ENCODE measurements at regions not wholly inside any gene's neighbourhood (a gene's known extent, or its start where the extent isn't known, plus 50 kb on each side); places are given as distances from the start of the nearest gene placed in this dataset.
"Not testable (repeated sequence)": the region's sequence is repeated elsewhere in the genome, so short reads cannot be mapped to it uniquely, and the experiment has no call there.

DNA sequence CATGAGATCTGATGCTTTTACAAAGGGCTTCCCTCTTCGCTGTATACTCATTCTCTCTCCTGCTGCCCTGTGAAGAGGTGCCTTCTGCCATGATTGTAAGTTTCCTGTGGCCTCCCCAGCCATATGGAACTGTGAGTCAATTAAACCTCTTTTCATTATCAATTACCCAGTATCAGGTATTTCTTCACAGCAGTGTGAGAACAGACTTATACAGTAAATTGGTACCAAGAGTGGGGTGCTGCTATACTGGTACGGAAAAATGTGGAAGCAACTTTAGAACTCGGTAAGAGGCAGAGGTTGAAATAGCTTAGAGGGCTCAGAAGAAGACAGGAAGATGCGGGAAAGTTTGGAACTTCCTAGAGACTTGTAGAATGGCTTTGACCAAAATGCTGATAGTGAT is 58.7 kb upstream of the ENPP6 start:
- H3K9me3 ChIP-seq (ENCODE audit: low read length); H3K27ac ChIP-seq (ENCODE audit: low read depth, low read length); H3K4me3 ChIP-seq (ENCODE audit: low read depth in 1 of 2, low read length in 2 of 2); H3K4me1 ChIP-seq (ENCODE audit: insufficient read depth, low read length); H3K27me3 ChIP-seq (ENCODE audit: control insufficient read depth in 1 of 2, insufficient read depth in 2 of 2, low read length in 2 of 2); H3K36me3 ChIP-seq (ENCODE audit: insufficient read depth, low read length); H3K9ac ChIP-seq (ENCODE audit: low read length): not testable (repeated sequence)

DNA sequence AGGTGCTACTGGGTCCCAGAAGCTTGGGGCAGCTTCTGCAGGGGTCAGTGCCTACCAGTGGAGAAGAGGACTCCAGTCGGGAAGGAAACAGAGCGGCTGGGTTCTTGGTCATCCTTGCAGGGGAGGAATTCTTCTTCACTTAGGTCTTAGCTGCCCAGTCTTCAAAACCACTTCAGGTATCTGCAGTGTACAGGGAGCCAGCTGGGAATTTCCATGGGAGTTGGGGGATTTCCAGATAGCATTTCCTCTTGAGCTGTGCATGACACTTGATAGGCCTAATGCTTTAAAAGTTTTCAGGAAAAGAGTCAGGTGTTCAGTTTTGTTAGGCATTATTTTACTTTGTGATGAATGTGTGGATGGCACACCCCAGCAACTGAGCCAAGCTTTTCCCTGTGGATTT is 58.1 kb upstream of the ENPP6 start:
- H3K4me3 ChIP-seq (ENCODE audit: low read depth in 1 of 2, low read length in 2 of 2): no peak overlapping the region
- H3K27ac ChIP-seq (ENCODE audit: low read depth, low read length): no peak overlapping the region
- no peak overlapping the region for H3K9ac ChIP-seq (ENCODE audit: low read length)
- H3K4me1 ChIP-seq (ENCODE audit: insufficient read depth, low read length): no peaks in the 10 kb centered on the region
- H3K9me3 ChIP-seq (ENCODE audit: low read length): no peaks in the 10 kb centered on the region
- no peaks in the 10 kb centered on the region for H3K36me3 ChIP-seq (ENCODE audit: insufficient read depth, low read length)
- no peaks in the 10 kb centered on the region for H3K27me3 ChIP-seq (ENCODE audit: control insufficient read depth in 1 of 2, insufficient read depth in 2 of 2, low read length in 2 of 2)

DNA sequence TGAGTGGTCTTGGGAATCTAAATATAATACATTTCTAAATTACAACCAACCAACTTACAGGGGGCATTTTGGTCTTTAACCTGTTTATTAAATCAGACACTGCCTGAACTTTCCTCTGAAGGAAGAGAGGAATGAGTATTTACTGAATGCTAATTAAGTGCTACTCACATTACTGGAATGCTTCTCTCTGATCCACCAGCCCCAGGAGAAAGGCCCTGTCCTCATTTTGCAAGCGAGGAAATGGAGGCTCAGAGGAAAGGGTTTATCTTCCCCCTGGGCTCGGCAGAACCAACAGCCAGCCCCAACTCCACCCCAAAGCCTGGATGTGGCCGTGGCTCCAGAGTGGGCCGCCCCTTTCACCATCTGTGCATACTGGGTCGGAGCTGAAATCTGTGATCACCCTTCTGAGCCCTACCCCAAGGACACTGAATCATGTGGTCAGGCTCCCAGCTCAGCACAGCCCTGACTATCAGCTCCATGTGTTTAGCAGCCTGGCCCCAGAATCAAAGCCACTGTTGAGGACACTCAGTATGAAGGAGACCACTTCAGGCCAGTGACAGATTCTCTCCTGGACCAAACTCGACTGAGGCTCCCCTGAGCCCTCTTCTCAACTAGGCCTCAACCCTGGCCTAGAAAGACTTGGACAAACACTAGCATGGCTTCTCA is 56.7 kb upstream of the ENPP6 start:
- Histone ChIP-seq H3K27ac (ENCODE audit: low read depth, low read length) (no peak overlapping the region), H3K9ac (ENCODE audit: low read length) (no peak overlapping the region), H3K9me3 (ENCODE audit: low read length) (no peaks in the 10 kb centered on the region)

DNA sequence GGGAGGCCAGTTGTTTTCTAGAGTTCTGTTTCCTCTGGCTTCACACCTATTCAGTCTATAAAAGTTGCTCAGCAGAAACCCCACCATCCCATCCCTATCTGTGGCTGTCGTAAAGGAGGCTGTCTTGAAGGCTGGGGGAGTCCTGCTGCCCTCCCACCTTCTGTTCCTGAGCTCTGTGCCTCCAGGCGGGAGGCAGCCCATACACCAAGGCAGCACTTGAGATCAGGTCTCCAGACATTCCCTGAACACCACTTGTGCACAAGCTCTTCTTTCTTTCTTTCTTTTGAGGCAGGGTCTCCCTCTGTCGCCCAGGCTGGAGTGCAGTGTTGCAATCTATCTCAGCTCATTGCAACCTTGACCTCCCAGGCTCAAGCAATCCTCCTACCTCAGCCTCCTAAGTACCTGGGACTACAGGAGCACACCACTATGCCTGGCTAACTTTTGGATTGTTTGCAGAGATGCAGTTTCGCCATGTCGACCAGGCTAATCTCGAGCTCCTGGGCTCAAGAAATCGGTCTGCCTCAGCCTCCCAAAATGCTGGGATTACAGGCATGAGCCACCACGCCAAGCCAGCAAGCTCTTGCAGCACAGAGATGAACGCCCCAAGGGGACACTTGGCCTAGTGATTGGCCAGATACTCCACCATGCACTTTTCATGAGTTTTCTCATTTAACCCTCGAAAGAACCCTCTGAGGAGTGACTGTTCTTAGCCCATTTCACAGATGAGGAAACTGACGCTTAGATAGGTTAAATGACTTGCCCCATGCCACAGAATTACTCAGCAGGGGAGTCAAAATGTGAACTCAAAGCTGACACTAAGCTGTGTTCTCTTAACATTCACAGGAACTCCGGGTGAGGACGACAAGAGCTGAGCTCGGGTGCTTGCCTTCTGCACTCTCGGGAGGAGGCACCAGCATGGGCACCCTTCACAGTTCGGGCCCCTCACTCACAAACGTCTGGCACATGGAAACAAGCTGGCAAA is 55.8 kb upstream of the ENPP6 start:
- Histone ChIP-seq H3K4me3 (ENCODE audit: low read depth in 1 of 2, low read length in 2 of 2) (no peak overlapping the region), H3K27ac (ENCODE audit: low read depth, low read length) (no peak overlapping the region), H3K36me3 (ENCODE audit: insufficient read depth, low read length) (no peaks in the 10 kb centered on the region), H3K9me3 (ENCODE audit: low read length) (no peaks in the 10 kb centered on the region), H3K27me3 (ENCODE audit: control insufficient read depth in 1 of 2, insufficient read depth in 2 of 2, low read length in 2 of 2) (no peaks in the 10 kb centered on the region), H3K9ac (ENCODE audit: low read length) (no peak overlapping the region), H3K4me1 (ENCODE audit: insufficient read depth, low read length) (no peaks in the 10 kb centered on the region)

More for the DNA sequence above, 56.7 kb upstream of the ENPP6 start:
- Histone ChIP-seq H3K4me1 (ENCODE audit: insufficient read depth, low read length) (no peaks in the 10 kb centered on the region), H3K4me3 (ENCODE audit: low read depth in 1 of 2, low read length in 2 of 2) (no peak overlapping the region), H3K36me3 (ENCODE audit: insufficient read depth, low read length) (no peaks in the 10 kb centered on the region), H3K27me3 (ENCODE audit: control insufficient read depth in 1 of 2, insufficient read depth in 2 of 2, low read length in 2 of 2) (no peaks in the 10 kb centered on the region)

DNA sequence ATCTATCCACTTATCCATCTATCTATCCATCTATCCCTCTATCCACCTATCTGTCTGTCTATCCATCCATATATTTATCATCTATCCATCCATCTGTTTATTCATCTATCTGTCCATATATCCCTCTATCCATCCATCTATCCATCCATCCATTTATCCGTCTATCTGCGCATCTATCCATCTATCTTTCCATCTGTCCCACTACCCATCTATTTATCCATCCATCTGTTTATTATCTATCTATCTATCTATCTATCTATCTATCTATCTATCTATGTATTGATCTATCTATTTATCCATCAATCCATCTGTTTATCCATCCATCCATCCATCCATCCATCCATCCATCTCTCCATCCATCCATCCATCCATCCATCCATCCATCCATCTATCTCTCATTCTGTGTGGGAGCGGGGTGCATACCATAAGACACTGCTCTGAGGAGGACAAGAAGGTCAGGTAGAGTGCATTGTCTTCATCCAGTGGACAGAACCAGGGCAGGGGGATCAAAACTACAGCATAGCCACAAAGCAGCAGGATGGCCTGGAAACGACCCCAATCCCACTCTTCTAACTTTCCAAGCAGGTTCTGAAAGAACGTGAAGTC is 53.2 kb upstream of the ENPP6 start:
- Histone ChIP-seq H3K36me3 (ENCODE audit: insufficient read depth, low read length) (no peaks in the 10 kb centered on the region), H3K4me3 (ENCODE audit: low read depth in 1 of 2, low read length in 2 of 2) (no peak overlapping the region), H3K27ac (ENCODE audit: low read depth, low read length) (no peak overlapping the region), H3K27me3 (ENCODE audit: control insufficient read depth in 1 of 2, insufficient read depth in 2 of 2, low read length in 2 of 2) (no peaks in the 10 kb centered on the region), H3K9me3 (ENCODE audit: low read length) (no peaks in the 10 kb centered on the region), H3K4me1 (ENCODE audit: insufficient read depth, low read length) (no peaks in the 10 kb centered on the region), H3K9ac (ENCODE audit: low read length) (no peak overlapping the region)

DNA sequence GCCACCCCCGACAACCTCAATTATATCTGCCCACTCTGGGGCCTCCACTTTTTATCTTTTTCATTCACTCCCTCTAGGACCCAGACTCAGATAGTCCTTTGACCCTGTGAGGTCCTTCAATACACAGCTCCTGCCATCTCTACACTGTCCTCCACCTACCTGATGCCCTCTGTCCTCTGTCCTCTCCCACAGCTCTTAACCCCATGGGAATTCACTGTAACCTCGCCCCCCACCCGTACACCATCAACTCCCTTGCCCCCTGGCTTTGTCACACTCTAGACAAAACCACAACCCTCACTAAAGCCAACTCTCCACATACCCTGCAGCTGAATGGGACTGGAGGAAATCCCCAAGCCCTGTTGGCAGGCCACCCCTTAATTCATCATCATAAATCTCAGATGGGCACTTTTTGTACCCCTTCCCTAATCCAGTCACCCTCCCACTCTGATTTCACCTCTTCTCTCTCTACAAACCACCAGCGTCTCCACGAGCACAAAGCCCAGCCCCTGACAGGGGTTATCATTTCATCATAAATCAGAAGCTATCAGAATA is 52.3 kb upstream of the ENPP6 start:
- Histone ChIP-seq H3K4me1 (ENCODE audit: insufficient read depth, low read length) (no peaks in the 10 kb centered on the region), H3K4me3 (ENCODE audit: low read depth in 1 of 2, low read length in 2 of 2) (no peak overlapping the region), H3K27me3 (ENCODE audit: control insufficient read depth in 1 of 2, insufficient read depth in 2 of 2, low read length in 2 of 2) (no peaks in the 10 kb centered on the region), H3K27ac (ENCODE audit: low read depth, low read length) (no peak overlapping the region), H3K36me3 (ENCODE audit: insufficient read depth, low read length) (no peaks in the 10 kb centered on the region), H3K9me3 (ENCODE audit: low read length) (no peaks in the 10 kb centered on the region), H3K9ac (ENCODE audit: low read length) (no peak overlapping the region)

DNA sequence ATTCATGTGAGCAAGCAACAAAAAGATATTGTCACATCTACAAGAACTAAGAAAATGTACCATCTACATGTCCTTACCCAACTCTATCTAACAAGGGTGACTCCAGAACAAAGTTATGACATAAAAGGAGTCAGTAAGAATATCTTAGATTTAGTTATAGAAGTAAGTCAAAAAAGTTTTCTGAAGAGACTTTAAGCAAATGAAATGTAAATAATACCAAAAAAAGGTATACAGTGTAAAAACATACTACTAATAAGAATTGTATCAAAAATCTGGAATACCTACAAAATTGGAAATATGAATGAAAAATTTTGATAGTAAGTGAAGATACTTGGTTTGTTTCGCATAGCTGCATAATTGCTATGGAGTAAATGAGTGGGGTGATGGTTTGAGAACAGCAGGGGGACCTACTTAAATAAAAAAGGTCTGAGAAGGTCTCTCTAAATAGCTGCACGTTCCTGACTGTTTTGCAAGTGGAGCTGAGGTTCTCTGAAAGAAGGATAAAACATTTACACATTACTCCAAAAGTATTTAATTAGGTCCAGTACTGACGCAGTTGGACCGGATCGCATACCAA is 51.0 kb upstream of the ENPP6 start:
- H3K4me1 ChIP-seq (ENCODE audit: insufficient read depth, low read length): peaks cover 5% of the 10 kb centered on the region
- H3K9ac ChIP-seq (ENCODE audit: low read length): no peak overlapping the region
- H3K36me3 ChIP-seq (ENCODE audit: insufficient read depth, low read length): no peaks in the 10 kb centered on the region
- no peaks in the 10 kb centered on the region for H3K27me3 ChIP-seq (ENCODE audit: control insufficient read depth in 1 of 2, insufficient read depth in 2 of 2, low read length in 2 of 2)
- H3K4me3 ChIP-seq (ENCODE audit: low read depth in 1 of 2, low read length in 2 of 2): peak overlapping the region in 1 of 2 donors; percentile 24
- H3K27ac ChIP-seq (ENCODE audit: low read depth, low read length): no peak overlapping the region
- no peaks in the 10 kb centered on the region for H3K9me3 ChIP-seq (ENCODE audit: low read length)

DNA sequence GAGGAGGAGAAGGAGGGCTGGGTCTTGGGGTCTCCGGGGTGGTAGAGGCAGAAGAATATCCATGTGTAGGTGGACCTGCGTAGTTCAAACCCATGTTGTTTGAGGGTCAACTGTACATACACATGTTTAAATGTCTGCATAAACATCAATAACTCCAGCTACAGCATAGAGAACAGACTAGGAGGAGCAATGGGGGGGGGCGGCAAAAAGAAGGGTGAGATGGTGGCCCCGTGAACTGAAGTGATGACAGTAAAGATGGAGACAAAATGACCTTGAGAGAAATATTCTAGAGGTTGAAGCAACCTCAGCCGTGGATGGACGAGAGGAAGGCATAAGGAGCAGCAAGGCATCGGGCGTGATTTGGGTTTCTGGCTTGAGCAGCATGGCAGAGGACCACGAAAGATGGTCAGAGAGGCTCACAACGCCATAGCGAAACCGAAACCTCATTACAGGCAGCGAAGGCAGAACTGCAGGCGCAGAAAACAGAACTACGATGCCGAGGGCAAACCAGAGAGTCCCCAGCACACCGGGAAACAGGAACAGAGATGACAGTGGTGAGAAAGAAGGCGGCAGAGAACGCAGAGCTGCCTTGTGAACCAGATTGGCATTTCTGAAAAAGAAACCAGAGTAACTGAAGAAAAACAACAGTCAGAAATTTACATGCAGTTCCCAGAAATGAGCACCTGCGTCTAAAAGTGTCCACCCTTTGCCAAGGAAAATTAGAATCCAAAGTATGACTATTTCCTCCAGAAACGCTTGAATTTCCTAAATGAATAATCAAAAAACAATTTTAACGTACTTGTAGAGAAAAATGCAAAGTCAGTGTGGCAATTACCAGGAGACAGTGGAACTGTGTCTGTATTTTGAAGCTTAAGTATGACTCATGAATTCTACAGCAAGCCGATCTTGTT is 50.3 kb upstream of the ENPP6 start:
- Histone ChIP-seq H3K27me3 (ENCODE audit: control insufficient read depth in 1 of 2, insufficient read depth in 2 of 2, low read length in 2 of 2) (no peaks in the 10 kb centered on the region), H3K9me3 (ENCODE audit: low read length) (no peaks in the 10 kb centered on the region), H3K4me3 (ENCODE audit: low read depth in 1 of 2, low read length in 2 of 2) (peak overlapping the region in 1 of 2 donors; percentile 24), H3K9ac (ENCODE audit: low read length) (no peak overlapping the region), H3K36me3 (ENCODE audit: insufficient read depth, low read length) (no peaks in the 10 kb centered on the region), H3K4me1 (ENCODE audit: insufficient read depth, low read length) (peaks cover 5% of the 10 kb centered on the region), H3K27ac (ENCODE audit: low read depth, low read length) (no peak overlapping the region)
